ENCODE measurements at regions not wholly inside any gene's neighbourhood (a gene's known extent, or its start where the extent isn't known, plus 50 kb on each side); places are given as distances from the start of the nearest gene placed in this dataset.

GRCh38 chr4:37540486-37540885, 145.7 kb downstream of the RELL1 start:
- Histone ChIP-seq H3K27ac (ENCODE audit: extremely low read depth, low read depth, low read length) (no peak overlapping the region), H3K36me3 (ENCODE audit: control insufficient read depth in 2 of 2, insufficient read depth in 1 of 2, low read length in 2 of 2) (no peaks in the 10 kb centered on the region), H3K4me1 (ENCODE audit: control insufficient read depth, insufficient read depth, low read length) (no peaks in the 10 kb centered on the region), H3K9me3 (ENCODE audit: control insufficient read depth, insufficient read depth, low read depth, low read length) (no peaks in the 10 kb centered on the region), H3K4me3 (ENCODE audit: low read depth, low read length) (no peak overlapping the region)
- POLR2A ChIA-PET = interaction anchor here (0.7 kb wide), 1 partner anchor 308 kb away, joined by 5 read pairs; no protein-coding TSS in a partner anchor
- TF ChIP-seq ZNF10 (tag by site-specific recombination; IDR thresholded peaks at IDR 0.05) (no peak), ZNF114 (tag by site-specific recombination; IDR thresholded peaks at IDR 0.05) (no peak), SETDB1 (IDR thresholded peaks at IDR 0.05; ENCODE audit: insufficient read length, low read length) (no peak), ZNF426 (tag by site-specific recombination; IDR thresholded peaks at IDR 0.05) (no peak), ZNF138 (tag by site-specific recombination; IDR thresholded peaks at IDR 0.05; ENCODE audit: borderline replicate concordance) (no peak)
- CTCF ChIA-PET = no interaction called here

GRCh38 chr4:37538931-37539330, 147.2 kb downstream of the RELL1 start:
- Histone ChIP-seq H3K4me1 (ENCODE audit: control insufficient read depth, insufficient read depth, low read length) (no peaks in the 10 kb centered on the region), H3K9me3 (ENCODE audit: control insufficient read depth, insufficient read depth, low read depth, low read length) (no peaks in the 10 kb centered on the region), H3K27ac (ENCODE audit: extremely low read depth, low read depth, low read length) (no peak overlapping the region), H3K4me3 (ENCODE audit: low read depth, low read length) (no peak overlapping the region), H3K36me3 (ENCODE audit: control insufficient read depth in 2 of 2, insufficient read depth in 1 of 2, low read length in 2 of 2) (no peaks in the 10 kb centered on the region)
- TF ChIP-seq ZNF114 (tag by site-specific recombination; IDR thresholded peaks at IDR 0.05) (no peak), RBAK (tag by site-specific recombination; IDR thresholded peaks at IDR 0.05) (no peak), ZNF560 (tag by site-specific recombination; IDR thresholded peaks at IDR 0.05; ENCODE audit: borderline replicate concordance) (no peak), PATZ1 (tag by site-specific recombination; IDR thresholded peaks at IDR 0.05) (no peak), ZNF155 (tag by site-specific recombination; IDR thresholded peaks at IDR 0.05) (no peak), ZNF266 (tag by site-specific recombination; IDR thresholded peaks at IDR 0.05; ENCODE audit: low read depth) (no peak), TSHZ1 (tag by site-specific recombination; IDR thresholded peaks at IDR 0.05; ENCODE audit: borderline replicate concordance) (no peak), ZNF148 (tag by site-specific recombination; IDR thresholded peaks at IDR 0.05; ENCODE audit: borderline replicate concordance) (no peak), ZBTB26 (tag by site-specific recombination; optimal IDR thresholded peaks at IDR 0.05) (no peak), ZSCAN5A (tag by site-specific recombination; IDR thresholded peaks at IDR 0.05) (no peak), ZNF645 (tag by site-specific recombination; IDR thresholded peaks at IDR 0.05) (no peak), ZNF214 (tag by site-specific recombination; IDR thresholded peaks at IDR 0.05; ENCODE audit: borderline replicate concordance) (no peak), ZNF785 (tag by site-specific recombination; IDR thresholded peaks at IDR 0.05) (no peak), ZNF521 (tag by site-specific recombination; IDR thresholded peaks at IDR 0.05) (no peak), KLF10 (tag by site-specific recombination; IDR thresholded peaks at IDR 0.05) (no peak), ZNF549 (tag by site-specific recombination; IDR thresholded peaks at IDR 0.05) (no peak)
- POLR2A ChIA-PET = no interaction called here
- CTCF ChIA-PET = interaction anchor here (0.7 kb wide), 1 partner anchor 85 kb away, joined by 3 read pairs; a partner anchor contains a TSS

Data from HEK293 (cell line).